Upper lobe of right lung (tissue), 1 donor: ENCODE measurements at regions not wholly inside any gene's neighbourhood (a gene's known extent, or its start where the extent isn't known, plus 50 kb on each side); places are given as distances from the start of the nearest gene placed in this dataset.

Experiments
- ATAC-seq: fragments of 200-7000 bp; cut with Tn5 transposase; one replicate; pipeline ENCODE4 v1.9.1; 2020; ENCODE audit warnings: mild to moderate bottlenecking, moderate library complexity
- DNase-seq: peaks from one replicate; pipeline ENCODE4 v3.0.0-alpha.2; 2020
- H3K27ac ChIP-seq: fragments of 200-600 bp; one replicate; pipeline ENCODE4 v1.8.0; 2022
- H3K27me3 ChIP-seq: fragments of 200-600 bp; one replicate; pipeline ENCODE4 v1.8.0; 2022; ENCODE audit warnings: mild to moderate bottlenecking
- H3K36me3 ChIP-seq: fragments of 200-600 bp; one replicate; pipeline ENCODE4 v1.8.0; 2022
- H3K4me1 ChIP-seq: fragments of 200-600 bp; one replicate; pipeline ENCODE4 v1.8.0; 2022
- H3K4me3 ChIP-seq: fragments of 200-600 bp; one replicate; pipeline ENCODE4 v1.8.0; 2022; ENCODE audit warnings: mild to moderate bottlenecking
- H3K9me3 ChIP-seq: fragments of 200-600 bp; one replicate; pipeline ENCODE4 v1.8.0; 2022
- CTCF ChIP-seq: fragments of 200-600 bp; IDR thresholded peaks from one replicate; pipeline ENCODE4 v1.8.0; 2022; ENCODE audit warnings: antibody characterized with exemption
- intact Hi-C: fragments of 100-400 bp; cut with DNase I; formaldehyde crosslinking; loops from one replicate; pipeline ENCODE4 v1.11.0; 2022
- donor health status: DM: no; HTN: yes; CAD: no; lungs with severe emphysema.

- Histone ChIP-seq H3K4me1 (peaks cover 9% of the 10 kb centered on the region), H3K27me3 (no peaks in the 10 kb centered on the region), H3K27ac (no peak overlapping the region), H3K4me3 (no peak overlapping the region), H3K9me3 (no peaks in the 10 kb centered on the region), H3K36me3 (no peaks in the 10 kb centered on the region)
- DNase-seq (no peak), ATAC-seq (peak; percentile 36)
- intact Hi-C loops = no loop called here
- TF ChIP-seq CTCF = no peak
Observed at GRCh38 chr1:221805121-221805520, 63.2 kb upstream of the DUSP10 start.

GRCh38 chr1:221804303-221804702, 62.4 kb upstream of the DUSP10 start:
- H3K27me3 ChIP-seq = no peaks in the 10 kb centered on the region
- no peak overlapping the region for H3K27ac ChIP-seq
- intact Hi-C loops = no loop called here
- no peak overlapping the region for H3K4me3 ChIP-seq
- ATAC-seq (no peak), DNase-seq (no peak)
- no peaks in the 10 kb centered on the region for H3K9me3 ChIP-seq
- no peak for TF ChIP-seq CTCF
- H3K36me3 ChIP-seq = no peaks in the 10 kb centered on the region
- peaks cover 3% of the 10 kb centered on the region for H3K4me1 ChIP-seq

GRCh38 chr1:221801773-221802516, 60.1 kb upstream of the DUSP10 start:
- no peaks in the 10 kb centered on the region for H3K27me3 ChIP-seq
- no peaks in the 10 kb centered on the region for H3K4me1 ChIP-seq
- ATAC-seq (no peak), DNase-seq (no peak)
- H3K36me3 ChIP-seq = no peaks in the 10 kb centered on the region
- no peak for TF ChIP-seq CTCF
- H3K4me3 ChIP-seq = no peak overlapping the region
- intact Hi-C loops = no loop called here
- no peak overlapping the region for H3K27ac ChIP-seq
- no peaks in the 10 kb centered on the region for H3K9me3 ChIP-seq

- no peak for ATAC-seq
- H3K9me3 ChIP-seq = no peaks in the 10 kb centered on the region
- intact Hi-C loops = no loop called here
Observed at GRCh38 chr1:221801251-221801661, 59.4 kb upstream of the DUSP10 start.

GRCh38 chr1:221800831-221801230, 58.9 kb upstream of the DUSP10 start:
- TF ChIP-seq CTCF = no peak
- H3K36me3 ChIP-seq = no peaks in the 10 kb centered on the region
- no peak overlapping the region for H3K27ac ChIP-seq
- H3K4me1 ChIP-seq = no peaks in the 10 kb centered on the region
- H3K9me3 ChIP-seq = no peaks in the 10 kb centered on the region
- ATAC-seq (no peak), DNase-seq (no peak)
- H3K4me3 ChIP-seq = no peak overlapping the region
- intact Hi-C loops = no loop called here
- no peaks in the 10 kb centered on the region for H3K27me3 ChIP-seq

More at GRCh38 chr1:221801251-221801661, 59.4 kb upstream of the DUSP10 start:
- H3K27ac ChIP-seq = no peak overlapping the region
- no peaks in the 10 kb centered on the region for H3K4me1 ChIP-seq
- TF ChIP-seq CTCF = no peak
- DNase-seq = no peak
- H3K4me3 ChIP-seq = no peak overlapping the region
- no peaks in the 10 kb centered on the region for H3K27me3 ChIP-seq
- no peaks in the 10 kb centered on the region for H3K36me3 ChIP-seq

GRCh38 chr1:221797506-221797905, 55.6 kb upstream of the DUSP10 start:
- DNase-seq = no peak
- TF ChIP-seq CTCF = no peak
- intact Hi-C loops = no loop called here
- Histone ChIP-seq H3K36me3 (no peaks in the 10 kb centered on the region), H3K4me1 (no peaks in the 10 kb centered on the region), H3K27ac (no peak overlapping the region), H3K4me3 (no peak overlapping the region), H3K9me3 (no peaks in the 10 kb centered on the region), H3K27me3 (no peaks in the 10 kb centered on the region)
- ATAC-seq = no peak
